ENCODE measurements at regions not wholly inside any gene's neighbourhood (a gene's known extent, or its start where the extent isn't known, plus 50 kb on each side); places are given as distances from the start of the nearest gene placed in this dataset.

GRCh38 chr10:18743926-18744325 lies 84.7 kb downstream of the ARL5B start:
- H4K20me1 ChIP-seq (replicated peaks; ENCODE audit: control insufficient read depth, extremely low read depth, insufficient read depth, low read length) = no peaks in the 10 kb centered on the region
- H3K9ac ChIP-seq (replicated peaks; ENCODE audit: extremely low read depth, insufficient read depth, low read length) = no peak overlapping the region
- H3K9me3 ChIP-seq (replicated peaks; ENCODE audit: control insufficient read depth, insufficient read depth, low read length) = no peaks in the 10 kb centered on the region
- no peaks in the 10 kb centered on the region for H3K79me2 ChIP-seq (ENCODE audit: control insufficient read depth, insufficient read depth, low read length)
- no peaks in the 10 kb centered on the region for H3K36me3 ChIP-seq (ENCODE audit: control insufficient read depth in 2 of 2, extremely low read depth in 1 of 2, insufficient read depth in 2 of 2, low read length in 2 of 2)
- no peak overlapping the region for H3K27ac ChIP-seq (ENCODE audit: insufficient read depth, low read depth, low read length)
- H3K27me3 ChIP-seq (ENCODE audit: control insufficient read depth in 2 of 2, insufficient read depth in 2 of 2, low read length in 2 of 2) = no peaks in the 10 kb centered on the region
- no peaks in the 10 kb centered on the region for H3K4me1 ChIP-seq (ENCODE audit: control insufficient read depth, extremely low read depth, insufficient read depth, low read length)
- H3K9me1 ChIP-seq (replicated peaks; ENCODE audit: control insufficient read depth, extremely low read depth, insufficient read depth, low read length) = no peaks in the 10 kb centered on the region
- ChIA-PET CTCF (no interaction called here), POLR2A (no interaction called here)
- H3K4me3 ChIP-seq (replicated peaks in 1 of 3; ENCODE audit: insufficient read depth in 1 of 3, low read depth in 1 of 3, low read length in 3 of 3) = no peak overlapping the region
- H3K4me2 ChIP-seq (ENCODE audit: insufficient read depth, low read length) = no peak overlapping the region
- intact Hi-C loops (cut with micrococcal nuclease) (no loop called here), dilution Hi-C loops (cut with MboI; ENCODE audit: extremely low pct_ligation_motif_present, low sequenced_read_pairs) (no loop called here)
- no TSS peak for BruUV-seq (replicated peaks)
- DNase-seq (ENCODE audit: low read depth, low spot score) = no peak
- TF ChIP-seq MAX (IDR thresholded peaks at IDR 0.05; ENCODE audit: insufficient read depth, insufficient read length) = no peak
- no peak for TF ChIP-seq MYC (IDR thresholded peaks at IDR 0.05; ENCODE audit: low read depth, low read length)
- no peak for TF ChIP-seq JUN (IDR thresholded peaks at IDR 0.05; ENCODE audit: borderline replicate concordance, insufficient read depth, insufficient read length, low read depth)
- TF ChIP-seq CTCF (IDR thresholded peaks at IDR 0.05; ENCODE audit: extremely low read depth in 1 of 2, insufficient read depth in 1 of 2, low read depth in 1 of 2, low read length in 2 of 2) = no peak
- TF ChIP-seq FOS (IDR thresholded peaks at IDR 0.05; ENCODE audit: borderline replicate concordance, insufficient read depth, low read length) = no peak
- TF ChIP-seq GATA2 (IDR thresholded peaks at IDR 0.05; ENCODE audit: insufficient read depth, insufficient read length, low read depth, low read length) = no peak
- TF ChIP-seq POLR2AphosphoS5 (IDR thresholded peaks at IDR 0.05; ENCODE audit: insufficient read depth, low read depth, low read length) = no peak
- TF ChIP-seq POLR2A (IDR thresholded peaks at IDR 0.05; ENCODE audit: low read depth, low read length) = no peak
- TF ChIP-seq EZH2 (IDR thresholded peaks at IDR 0.05; ENCODE audit: borderline replicate concordance, low read depth, low read length, severe bottlenecking) = no peak
- FAIRE-seq = no peak
- no peak overlapping the region for H2AFZ ChIP-seq (ENCODE audit: low read depth, low read length)
